ENCODE measurements at regions not wholly inside any gene's neighbourhood (a gene's known extent, or its start where the extent isn't known, plus 50 kb on each side); places are given as distances from the start of the nearest gene placed in this dataset.

DNA sequence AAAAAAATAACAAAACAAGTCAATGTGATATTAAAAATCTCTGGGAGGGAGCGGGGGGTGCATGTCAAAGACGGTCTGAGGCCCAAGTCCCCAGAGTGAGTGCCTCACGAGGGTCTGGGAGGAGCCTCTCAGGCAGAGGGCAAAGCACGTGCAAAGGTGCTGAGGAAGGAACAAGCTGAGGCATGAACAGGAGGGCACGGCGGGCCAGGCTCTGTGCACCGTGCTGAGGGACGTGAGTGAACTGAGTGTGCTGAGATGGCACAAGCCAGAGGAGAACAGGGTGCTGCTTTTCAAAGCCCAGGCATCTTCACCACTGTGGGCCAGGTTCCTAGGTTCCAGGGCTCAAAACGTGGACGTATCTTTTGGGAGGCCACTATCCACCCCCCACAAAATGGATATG lies 142.1 kb upstream of the PHACTR3 start (continued):
- TF ChIP-seq, protein P1, sequence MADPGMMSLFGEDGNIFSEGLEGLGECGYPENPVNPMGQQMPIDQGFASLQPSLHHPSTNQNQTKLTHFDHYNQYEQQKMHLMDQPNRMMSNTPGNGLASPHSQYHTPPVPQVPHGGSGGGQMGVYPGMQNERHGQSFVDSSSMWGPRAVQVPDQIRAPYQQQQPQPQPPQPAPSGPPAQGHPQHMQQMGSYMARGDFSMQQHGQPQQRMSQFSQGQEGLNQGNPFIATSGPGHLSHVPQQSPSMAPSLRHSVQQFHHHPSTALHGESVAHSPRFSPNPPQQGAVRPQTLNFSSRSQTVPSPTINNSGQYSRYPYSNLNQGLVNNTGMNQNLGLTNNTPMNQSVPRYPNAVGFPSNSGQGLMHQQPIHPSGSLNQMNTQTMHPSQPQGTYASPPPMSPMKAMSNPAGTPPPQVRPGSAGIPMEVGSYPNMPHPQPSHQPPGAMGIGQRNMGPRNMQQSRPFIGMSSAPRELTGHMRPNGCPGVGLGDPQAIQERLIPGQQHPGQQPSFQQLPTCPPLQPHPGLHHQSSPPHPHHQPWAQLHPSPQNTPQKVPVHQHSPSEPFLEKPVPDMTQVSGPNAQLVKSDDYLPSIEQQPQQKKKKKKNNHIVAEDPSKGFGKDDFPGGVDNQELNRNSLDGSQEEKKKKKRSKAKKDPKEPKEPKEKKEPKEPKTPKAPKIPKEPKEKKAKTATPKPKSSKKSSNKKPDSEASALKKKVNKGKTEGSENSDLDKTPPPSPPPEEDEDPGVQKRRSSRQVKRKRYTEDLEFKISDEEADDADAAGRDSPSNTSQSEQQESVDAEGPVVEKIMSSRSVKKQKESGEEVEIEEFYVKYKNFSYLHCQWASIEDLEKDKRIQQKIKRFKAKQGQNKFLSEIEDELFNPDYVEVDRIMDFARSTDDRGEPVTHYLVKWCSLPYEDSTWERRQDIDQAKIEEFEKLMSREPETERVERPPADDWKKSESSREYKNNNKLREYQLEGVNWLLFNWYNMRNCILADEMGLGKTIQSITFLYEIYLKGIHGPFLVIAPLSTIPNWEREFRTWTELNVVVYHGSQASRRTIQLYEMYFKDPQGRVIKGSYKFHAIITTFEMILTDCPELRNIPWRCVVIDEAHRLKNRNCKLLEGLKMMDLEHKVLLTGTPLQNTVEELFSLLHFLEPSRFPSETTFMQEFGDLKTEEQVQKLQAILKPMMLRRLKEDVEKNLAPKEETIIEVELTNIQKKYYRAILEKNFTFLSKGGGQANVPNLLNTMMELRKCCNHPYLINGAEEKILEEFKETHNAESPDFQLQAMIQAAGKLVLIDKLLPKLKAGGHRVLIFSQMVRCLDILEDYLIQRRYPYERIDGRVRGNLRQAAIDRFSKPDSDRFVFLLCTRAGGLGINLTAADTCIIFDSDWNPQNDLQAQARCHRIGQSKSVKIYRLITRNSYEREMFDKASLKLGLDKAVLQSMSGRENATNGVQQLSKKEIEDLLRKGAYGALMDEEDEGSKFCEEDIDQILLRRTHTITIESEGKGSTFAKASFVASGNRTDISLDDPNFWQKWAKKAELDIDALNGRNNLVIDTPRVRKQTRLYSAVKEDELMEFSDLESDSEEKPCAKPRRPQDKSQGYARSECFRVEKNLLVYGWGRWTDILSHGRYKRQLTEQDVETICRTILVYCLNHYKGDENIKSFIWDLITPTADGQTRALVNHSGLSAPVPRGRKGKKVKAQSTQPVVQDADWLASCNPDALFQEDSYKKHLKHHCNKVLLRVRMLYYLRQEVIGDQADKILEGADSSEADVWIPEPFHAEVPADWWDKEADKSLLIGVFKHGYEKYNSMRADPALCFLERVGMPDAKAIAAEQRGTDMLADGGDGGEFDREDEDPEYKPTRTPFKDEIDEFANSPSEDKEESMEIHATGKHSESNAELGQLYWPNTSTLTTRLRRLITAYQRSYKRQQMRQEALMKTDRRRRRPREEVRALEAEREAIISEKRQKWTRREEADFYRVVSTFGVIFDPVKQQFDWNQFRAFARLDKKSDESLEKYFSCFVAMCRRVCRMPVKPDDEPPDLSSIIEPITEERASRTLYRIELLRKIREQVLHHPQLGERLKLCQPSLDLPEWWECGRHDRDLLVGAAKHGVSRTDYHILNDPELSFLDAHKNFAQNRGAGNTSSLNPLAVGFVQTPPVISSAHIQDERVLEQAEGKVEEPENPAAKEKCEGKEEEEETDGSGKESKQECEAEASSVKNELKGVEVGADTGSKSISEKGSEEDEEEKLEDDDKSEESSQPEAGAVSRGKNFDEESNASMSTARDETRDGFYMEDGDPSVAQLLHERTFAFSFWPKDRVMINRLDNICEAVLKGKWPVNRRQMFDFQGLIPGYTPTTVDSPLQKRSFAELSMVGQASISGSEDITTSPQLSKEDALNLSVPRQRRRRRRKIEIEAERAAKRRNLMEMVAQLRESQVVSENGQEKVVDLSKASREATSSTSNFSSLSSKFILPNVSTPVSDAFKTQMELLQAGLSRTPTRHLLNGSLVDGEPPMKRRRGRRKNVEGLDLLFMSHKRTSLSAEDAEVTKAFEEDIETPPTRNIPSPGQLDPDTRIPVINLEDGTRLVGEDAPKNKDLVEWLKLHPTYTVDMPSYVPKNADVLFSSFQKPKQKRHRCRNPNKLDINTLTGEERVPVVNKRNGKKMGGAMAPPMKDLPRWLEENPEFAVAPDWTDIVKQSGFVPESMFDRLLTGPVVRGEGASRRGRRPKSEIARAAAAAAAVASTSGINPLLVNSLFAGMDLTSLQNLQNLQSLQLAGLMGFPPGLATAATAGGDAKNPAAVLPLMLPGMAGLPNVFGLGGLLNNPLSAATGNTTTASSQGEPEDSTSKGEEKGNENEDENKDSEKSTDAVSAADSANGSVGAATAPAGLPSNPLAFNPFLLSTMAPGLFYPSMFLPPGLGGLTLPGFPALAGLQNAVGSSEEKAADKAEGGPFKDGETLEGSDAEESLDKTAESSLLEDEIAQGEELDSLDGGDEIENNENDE (IDR thresholded peaks at IDR 0.05; ENCODE audit: insufficient replicate concordance, low read length) = no peak
- no peak for TF ChIP-seq SIX5 (IDR thresholded peaks at IDR 0.05; ENCODE audit: low read depth, low read length)
- no peak for TF ChIP-seq HDAC2 (IDR thresholded peaks at IDR 0.05; ENCODE audit: borderline replicate concordance in 1 of 2, low read depth in 2 of 2, low read length in 2 of 2)
- no peak for TF ChIP-seq CTCF (IDR thresholded peaks at IDR 0.05; ENCODE audit: control extremely low read depth in 1 of 3, insufficient read depth in 1 of 3, low read depth in 1 of 3, low read length in 3 of 3)
- TF ChIP-seq EZH2 (IDR thresholded peaks at IDR 0.05; ENCODE audit: low read depth, low read length, severe bottlenecking) = no peak
